Skin epidermis (tissue), 12 donors: ENCODE measurements at regions not wholly inside any gene's neighbourhood (a gene's known extent, or its start where the extent isn't known, plus 50 kb on each side); places are given as distances from the start of the nearest gene placed in this dataset.

Source experiments
- H3K27ac ChIP-seq, 21 experiments: fragments of 200-600 bp; sonication (generic) in 11 of 21; one replicate each; pipeline ENCODE4 v1.5.0; 2020; ENCODE audit warnings: mild to moderate bottlenecking in 3 of 21, inconsistent platforms in 2 of 21, moderate library complexity in 2 of 21
- H3K4me3 ChIP-seq, 7 experiments: fragments of 200-600 bp; sonication (generic) in 2 of 7; one replicate each; pipeline ENCODE4 v1.5.0; 2020; ENCODE audit warnings: inconsistent platforms in 2 of 7, mild to moderate bottlenecking in 2 of 7, moderate library complexity in 1 of 7

GRCh38 chrY:13127476-13127875 is 222.8 kb downstream of the DDX3Y start:
- H3K27ac ChIP-seq = no peak overlapping the region
- no peak overlapping the region for H3K4me3 ChIP-seq

DNA sequence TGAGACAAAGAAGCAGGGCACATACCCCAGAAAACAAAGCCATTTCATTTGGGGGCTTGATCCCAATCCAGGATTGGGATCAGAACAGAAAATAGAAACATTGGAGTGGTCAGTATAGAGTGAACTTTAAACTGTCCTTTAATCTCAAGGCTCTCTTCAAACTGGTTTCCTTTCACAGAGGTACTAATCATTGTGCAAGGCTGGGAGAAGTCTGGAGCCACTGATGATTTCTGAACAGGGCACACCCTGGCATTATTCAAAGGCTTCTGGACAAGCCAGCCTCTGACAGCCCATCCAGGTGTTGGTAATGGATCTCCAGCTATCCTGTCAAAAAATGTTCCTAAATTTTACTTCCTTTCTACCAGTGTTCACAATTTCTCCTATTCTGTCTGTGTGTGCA is 244.5 kb downstream of the DDX3Y start:
- Histone ChIP-seq H3K27ac (no peak overlapping the region), H3K4me3 (peak overlapping the region in 2 of 7 experiments; percentile 18 to 31)

- no peak overlapping the region for H3K27ac ChIP-seq
- no peak overlapping the region for H3K4me3 ChIP-seq
Measured at GRCh38 chrY:13167698-13168097, 263.0 kb downstream of the DDX3Y start.

DNA sequence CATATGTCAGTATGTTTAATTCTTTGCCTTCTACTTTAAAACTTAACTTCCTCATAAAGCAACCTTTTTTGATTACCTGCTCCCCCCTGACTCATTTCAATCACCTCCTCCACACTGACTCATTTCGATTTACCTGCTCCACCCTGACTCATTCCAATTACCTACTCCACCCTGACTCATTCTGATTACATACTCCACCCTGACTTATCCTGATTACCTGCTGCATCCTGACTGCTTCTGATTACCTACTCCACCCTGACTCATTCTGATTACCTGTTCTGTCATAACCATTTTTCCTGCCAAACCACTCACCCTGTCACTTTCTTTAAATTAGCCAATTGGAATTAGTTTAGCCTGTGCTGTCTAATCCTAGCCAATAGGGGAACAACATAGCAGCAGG is 263.6 kb downstream of the DDX3Y start:
- Histone ChIP-seq H3K4me3 (no peak overlapping the region), H3K27ac (no peak overlapping the region)
